Liver (tissue), 8 donors: ENCODE measurements at regions not wholly inside any gene's neighbourhood (a gene's known extent, or its start where the extent isn't known, plus 50 kb on each side); places are given as distances from the start of the nearest gene placed in this dataset.

Experiments used
- DNase-seq: peaks from one replicate; pipeline ENCODE4 v3.0.0-alpha.2; 2017; ENCODE audit warnings: low spot score
- H3K27ac ChIP-seq, 2 donors: one replicate each; pipeline ENCODE4 v1.7.0; 2013; ENCODE audit warnings: inconsistent platforms in 2 of 2, low read length in 2 of 2, control low read depth in 1 of 2, low read depth in 1 of 2, mild to moderate bottlenecking in 1 of 2
- H3K27me3 ChIP-seq, 4 donors: one replicate each; pipeline versions ENCODE4 v1.6.1 to v1.7.0; 2013; ENCODE audit warnings: low read length in 3 of 4, inconsistent platforms in 1 of 4, mild to moderate bottlenecking in 1 of 4, moderate library complexity in 1 of 4; ENCODE audit not compliant: control insufficient read depth in 4 of 4, insufficient read depth in 4 of 4
- H3K36me3 ChIP-seq, 4 donors: one replicate each; pipeline versions ENCODE4 v1.6.1 to v1.7.0; 2013; ENCODE audit warnings: low read length in 3 of 4, mild to moderate bottlenecking in 3 of 4, low read depth in 1 of 4, moderate library complexity in 1 of 4; ENCODE audit not compliant: control insufficient read depth in 4 of 4, insufficient read depth in 3 of 4
- H3K4me1 ChIP-seq, 4 donors: one replicate each; pipeline versions ENCODE4 v1.6.1 to v1.7.0; 2013; ENCODE audit warnings: low read length in 3 of 4, mild to moderate bottlenecking in 3 of 4, moderate library complexity in 1 of 4; ENCODE audit not compliant: control insufficient read depth in 4 of 4, insufficient read depth in 4 of 4
- H3K4me3 ChIP-seq, 3 donors: one replicate each; pipeline versions ENCODE4 v1.6.1 to v1.7.0; 2013; ENCODE audit warnings: low read length in 3 of 3, control low read depth in 1 of 3, low read depth in 1 of 3, mild to moderate bottlenecking in 1 of 3
- H3K9ac ChIP-seq, 2 donors: one replicate each; pipeline ENCODE4 v1.7.0; 2013; ENCODE audit warnings: low read length in 2 of 2, mild to moderate bottlenecking in 2 of 2, moderate library complexity in 2 of 2, control low read depth in 1 of 2, low read depth in 1 of 2
- H3K9me3 ChIP-seq, 4 donors: one replicate each; pipeline versions ENCODE4 v1.6.1 to v1.7.0; 2013; ENCODE audit warnings: low read length in 3 of 4; ENCODE audit not compliant: control insufficient read depth in 4 of 4
- CTCF ChIP-seq: fragments of 150-350 bp; IDR thresholded peaks from 2 replicates; pipeline ENCODE4 v1.5.1; 2017; ENCODE audit warnings: improper control_type of control experiment, low read depth, low read length; ENCODE audit not compliant: missing input control
- EGR1 ChIP-seq, 2 donors: IDR thresholded peaks; 2 replicates each; pipeline ENCODE4 v1.6.1; 2016 to 2018; ENCODE audit warnings: antibody characterized with exemption in 2 of 2, low read depth in 2 of 2
- FOXA1 ChIP-seq: IDR thresholded peaks from 2 replicates; pipeline ENCODE4 v1.6.1; 2016; ENCODE audit warnings: antibody characterized with exemption
- FOXA2 ChIP-seq: IDR thresholded peaks from 2 replicates; pipeline ENCODE4 v1.6.1; 2016; ENCODE audit warnings: antibody characterized with exemption
- GABPA ChIP-seq, 2 donors: IDR thresholded peaks in 1 of 2; conservative IDR thresholded peaks in 1 of 2; 2 replicates each; pipeline ENCODE4 v1.6.1; 2016; ENCODE audit warnings: antibody characterized with exemption in 2 of 2, mild to moderate bottlenecking in 1 of 2, moderate library complexity in 1 of 2
- HNF4A ChIP-seq, 2 donors: conservative IDR thresholded peaks; 2 replicates each; pipeline ENCODE4 v1.6.1; 2016; ENCODE audit warnings: antibody characterized with exemption in 2 of 2, mild to moderate bottlenecking in 2 of 2
- HNF4G ChIP-seq: IDR thresholded peaks from 2 replicates; pipeline ENCODE4 v1.6.1; 2016; ENCODE audit warnings: antibody characterized with exemption
- JUND ChIP-seq, 2 donors: IDR thresholded peaks; 2 replicates each; pipeline ENCODE4 v1.6.1; 2016; ENCODE audit warnings: antibody characterized with exemption in 2 of 2
- NR2F2 ChIP-seq: IDR thresholded peaks from 2 replicates; pipeline ENCODE4 v1.6.1; 2016; ENCODE audit warnings: antibody characterized with exemption
- REST ChIP-seq: IDR thresholded peaks from 2 replicates; pipeline ENCODE4 v1.6.1; 2016; ENCODE audit warnings: antibody characterized with exemption, mild to moderate bottlenecking
- RXRA ChIP-seq, 2 donors: IDR thresholded peaks; 2 replicates each; pipeline ENCODE4 v1.6.1; 2017 to 2018; ENCODE audit warnings: antibody characterized with exemption in 2 of 2, mild to moderate bottlenecking in 1 of 2
- SP1 ChIP-seq: IDR thresholded peaks from 2 replicates; pipeline ENCODE4 v1.6.1; 2018; ENCODE audit warnings: antibody characterized with exemption, mild to moderate bottlenecking
- YY1 ChIP-seq: IDR thresholded peaks from 2 replicates; pipeline ENCODE4 v1.6.1; 2016; ENCODE audit warnings: antibody characterized with exemption, mild to moderate bottlenecking
- ZBTB33 ChIP-seq: IDR thresholded peaks from 2 replicates; pipeline ENCODE4 v1.6.1; 2016; ENCODE audit warnings: antibody characterized with exemption
- WGBS: extraction: QIAGEN DNeasy Blood & Tissue Kit; methylation state at CpG from one replicate; pipeline ENCODE4 v1.1.7; 2013; 5-methylcytosine and 5-hydroxymethylcytosine counted together
- TF ChIP-seq, protein P1 (sequence below): IDR thresholded peaks from 2 replicates; pipeline ENCODE4 v1.6.1; 2016; ENCODE audit warnings: antibody characterized with exemption
- donor health status: healthy.
- donor health status: healthy.
- donor health status: healthy.
- donor health status: healthy.
- donor health status: healthy.

DNA sequence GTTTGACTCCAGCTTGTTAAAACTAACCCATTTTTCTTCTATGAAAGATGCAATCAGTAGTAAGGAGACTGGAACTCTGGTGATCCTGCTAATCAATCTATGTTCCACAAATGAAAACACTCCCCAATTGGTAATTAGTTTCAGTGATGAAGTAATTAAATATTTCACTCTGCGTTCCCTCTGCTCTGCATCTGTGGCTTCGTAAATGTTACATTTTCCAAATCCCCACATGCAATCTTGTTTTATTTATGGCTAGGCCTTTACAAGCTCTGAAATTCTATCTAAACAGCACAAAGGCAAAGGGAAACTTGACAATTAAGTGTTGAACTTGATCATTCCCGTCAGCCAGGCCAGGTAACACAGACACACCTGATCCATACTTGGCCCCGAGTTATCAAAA lies 231.4 kb upstream of the OSR1 start:
- 80% methylated on average over 4 of the region's 4 CpGs for WGBS
- H3K9ac ChIP-seq = no peak overlapping the region
- no peak for DNase-seq

GRCh38 chr2:19580830-19581229 lies 222.4 kb upstream of the OSR1 start:
- Histone ChIP-seq H3K27me3 (no peaks in the 10 kb centered on the region), H3K36me3 (no peaks in the 10 kb centered on the region), H3K9ac (no peak overlapping the region), H3K27ac (no peak overlapping the region), H3K4me1 (no peaks in the 10 kb centered on the region), H3K4me3 (no peak overlapping the region), H3K9me3 (no peaks in the 10 kb centered on the region)
- no peak for DNase-seq
- no peak for TF ChIP-seq YY1
- TF ChIP-seq RXRA (IDR thresholded peaks at IDR 0.05) = no peak
- no peak for TF ChIP-seq CTCF
- no peak for TF ChIP-seq SP1
- TF ChIP-seq, protein P1, sequence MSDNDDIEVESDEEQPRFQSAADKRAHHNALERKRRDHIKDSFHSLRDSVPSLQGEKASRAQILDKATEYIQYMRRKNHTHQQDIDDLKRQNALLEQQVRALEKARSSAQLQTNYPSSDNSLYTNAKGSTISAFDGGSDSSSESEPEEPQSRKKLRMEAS = no peak
- TF ChIP-seq ZBTB33 = no peak
- no peak for TF ChIP-seq HNF4A (conservative IDR thresholded peaks at IDR 0.05)
- TF ChIP-seq EGR1 (IDR thresholded peaks at IDR 0.05; ENCODE audit: low read depth in 2 of 2) = no peak
- WGBS = 49% methylated on average over 4 of the region's 4 CpGs

More for the DNA sequence above, 231.4 kb upstream of the OSR1 start:
- no peaks in the 10 kb centered on the region for H3K36me3 ChIP-seq
- TF ChIP-seq RXRA (IDR thresholded peaks at IDR 0.05) = no peak
- no peak for TF ChIP-seq JUND (IDR thresholded peaks at IDR 0.05)
- TF ChIP-seq REST = no peak
- TF ChIP-seq HNF4G = no peak
- no peak for TF ChIP-seq HNF4A (conservative IDR thresholded peaks at IDR 0.05)
- no peak for TF ChIP-seq FOXA2
- no peak for TF ChIP-seq CTCF
- no peak for TF ChIP-seq EGR1 (IDR thresholded peaks at IDR 0.05; ENCODE audit: low read depth in 2 of 2)
- no peak for TF ChIP-seq FOXA1
- TF ChIP-seq NR2F2 = no peak
- no peak for TF ChIP-seq GABPA (IDR thresholded peaks at IDR 0.05 in 1 of 2, conservative IDR thresholded peaks at IDR 0.05 in 1 of 2)
- H3K27me3 ChIP-seq = no peaks in the 10 kb centered on the region
- no peak overlapping the region for H3K27ac ChIP-seq
- H3K4me3 ChIP-seq = no peak overlapping the region
- no peaks in the 10 kb centered on the region for H3K4me1 ChIP-seq
- H3K9me3 ChIP-seq = no peaks in the 10 kb centered on the region
